Activated CD4-positive, CD25-positive, alpha-beta regulatory T cell treated with anti-CD3 and anti-CD28 coated beads, Interleukin-2, amount 50 U/mL, for 16 hours (primary cell): ENCODE measurements at regions not wholly inside any gene's neighbourhood (a gene's known extent, or its start where the extent isn't known, plus 50 kb on each side); places are given as distances from the start of the nearest gene placed in this dataset.

Source experiments
- DNase-seq: peaks from one replicate; pipeline ENCODE4 v3.0.0-alpha.2; 2020; ENCODE audit warnings: low read depth, low spot score

- DNase-seq = no peak
These were observed 149.1 kb downstream of the BMP4 start for GRCh38 chr14:53807542-53807941.

GRCh38 chr14:53807108-53807507 is 149.5 kb downstream of the BMP4 start:
- no peak for DNase-seq

GRCh38 chr14:53796734-53797133 is 159.9 kb downstream of the BMP4 start:
- DNase-seq = no peak

DNA sequence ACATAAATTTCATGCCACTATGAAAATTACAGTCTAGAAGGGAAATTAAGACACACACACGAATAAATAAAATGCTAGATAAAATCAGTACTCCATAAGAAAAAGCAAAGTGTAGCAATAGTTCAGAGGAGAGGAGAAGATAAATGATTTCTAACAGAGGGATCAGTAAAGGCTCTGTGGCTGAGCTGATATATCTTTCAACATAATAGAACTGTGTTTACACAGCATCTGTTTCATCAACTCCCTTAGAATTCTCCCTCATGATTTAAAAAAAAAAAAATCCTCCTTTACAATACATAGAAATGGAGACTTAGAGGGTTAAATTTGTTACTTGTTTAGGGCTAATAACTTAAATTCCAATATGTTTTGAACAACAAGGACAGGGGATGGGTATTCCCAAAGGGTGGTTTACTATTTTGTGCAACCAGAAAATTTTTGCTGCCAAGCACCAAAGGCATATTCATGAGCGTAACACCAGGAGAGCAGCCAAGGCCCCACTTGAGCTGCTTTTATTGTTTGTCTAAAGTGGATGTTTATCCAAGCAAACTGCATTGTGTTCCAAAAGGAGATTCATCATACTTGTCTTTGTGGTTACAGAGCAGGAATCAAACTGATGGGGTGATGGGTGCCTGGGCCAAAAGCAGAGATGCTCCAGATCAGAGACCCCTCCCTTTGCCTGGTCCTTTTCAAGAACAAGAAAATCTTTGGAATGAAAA is 162.7 kb downstream of the BMP4 start:
- no peak for DNase-seq

DNA sequence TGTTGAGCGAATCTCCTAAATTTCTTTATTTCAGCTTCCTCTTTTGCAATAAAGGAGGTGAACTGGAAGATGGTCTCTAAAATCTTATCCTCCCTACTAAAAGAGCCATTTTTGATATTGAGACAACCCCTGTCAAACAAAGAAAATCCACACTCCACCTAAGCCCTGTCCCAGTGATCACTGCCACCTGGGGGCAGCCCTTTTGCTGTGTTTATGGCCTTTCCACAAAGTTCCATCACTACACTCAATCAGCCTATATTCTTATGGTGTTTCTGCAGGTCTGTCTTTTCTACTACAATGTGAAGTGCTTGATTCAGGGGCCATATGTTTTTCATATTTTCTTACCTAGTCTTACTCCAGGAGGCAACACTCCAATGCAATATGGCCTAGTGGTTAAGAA is 163.7 kb downstream of the BMP4 start:
- DNase-seq = no peak

- no peak for DNase-seq
These were observed 165.7 kb downstream of the BMP4 start for GRCh38 chr14:53790731-53791500.

- DNase-seq = no peak
These were observed 168.1 kb downstream of the BMP4 start for GRCh38 chr14:53788566-53788965.

GRCh38 chr14:53786045-53786444 is 170.6 kb downstream of the BMP4 start:
- no peak for DNase-seq

GRCh38 chr14:53784688-53785087 is 171.9 kb downstream of the BMP4 start:
- no peak for DNase-seq

DNA sequence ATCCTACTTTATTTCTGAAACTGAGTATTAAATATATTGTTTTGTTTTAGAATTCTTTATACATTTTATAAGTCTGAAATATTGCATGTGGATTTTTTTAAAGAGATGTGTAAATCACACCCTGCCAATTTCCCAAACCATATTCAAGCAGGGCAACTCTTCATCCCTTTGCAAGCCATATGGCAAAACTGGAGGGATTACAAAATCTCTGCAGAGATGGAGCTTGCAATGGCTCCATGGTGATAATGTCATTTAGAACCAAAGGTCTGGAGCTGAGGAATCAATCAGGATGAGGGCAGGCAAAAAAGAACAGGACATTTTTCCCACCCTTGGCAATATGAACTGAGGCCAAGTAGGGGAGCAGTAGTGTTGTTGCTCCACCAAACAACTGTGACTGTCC is 173.4 kb downstream of the BMP4 start:
- DNase-seq = no peak

- DNase-seq = no peak
These were observed 176.5 kb downstream of the BMP4 start for GRCh38 chr14:53780051-53780555.

- no peak for DNase-seq
These were observed 177.3 kb downstream of the BMP4 start for GRCh38 chr14:53779301-53779700.

DNA sequence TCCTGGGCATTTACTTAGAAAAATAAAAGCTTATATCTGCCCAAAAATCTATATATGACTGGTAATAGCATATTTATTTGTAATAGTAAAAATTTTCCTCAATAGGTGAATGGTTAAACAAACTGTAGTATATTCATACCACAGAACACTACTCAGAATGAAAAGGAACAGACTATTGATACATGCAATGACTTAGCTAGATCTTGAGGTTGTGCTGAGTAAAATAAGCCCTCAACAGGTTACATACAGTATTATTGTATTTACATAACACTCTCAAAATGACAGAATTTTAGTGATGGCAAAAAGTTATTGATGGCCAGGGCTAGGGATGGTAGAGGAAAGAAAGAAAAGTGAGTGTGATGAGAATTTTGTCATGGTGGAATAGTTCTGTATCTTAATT is 178.4 kb downstream of the BMP4 start:
- no peak for DNase-seq

DNA sequence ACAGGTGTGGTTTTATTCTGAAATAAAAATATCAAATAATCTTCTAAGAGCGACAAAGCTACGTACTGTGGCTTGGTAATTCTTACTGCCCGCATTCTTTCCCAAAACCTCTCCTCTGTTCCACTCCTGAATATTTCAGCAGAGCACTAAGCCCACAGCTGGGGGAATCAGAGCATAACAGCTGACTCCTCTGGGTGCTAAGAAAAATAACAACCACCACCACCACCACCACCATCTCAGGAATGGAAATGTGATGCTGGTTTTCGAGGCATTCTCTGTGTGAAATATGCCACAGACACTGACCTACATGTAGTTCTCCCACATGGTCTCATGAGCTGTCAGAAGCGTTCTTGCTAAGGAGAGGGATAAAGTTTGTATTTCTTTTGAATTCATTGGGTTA is 183.7 kb downstream of the BMP4 start:
- DNase-seq = no peak

DNA sequence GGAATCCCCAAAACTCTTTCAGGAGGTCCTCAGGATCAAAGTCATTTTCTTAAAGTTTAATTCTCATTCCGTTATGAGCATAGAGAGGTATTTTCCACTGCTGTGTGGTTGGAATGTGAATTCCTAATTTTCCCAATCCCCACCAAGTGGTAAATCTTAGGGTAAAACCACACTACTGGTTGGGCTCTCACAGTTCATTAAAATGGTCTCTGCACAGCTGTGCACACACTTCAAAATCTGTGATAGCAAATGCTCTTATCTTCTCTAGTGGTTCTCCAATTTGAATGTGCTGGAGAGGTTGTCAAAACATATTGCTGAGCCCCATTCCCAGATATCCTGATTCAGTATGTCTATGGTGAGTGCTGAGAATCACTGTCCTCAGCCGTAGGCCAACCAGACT is 189.1 kb downstream of the BMP4 start:
- no peak for DNase-seq

GRCh38 chr14:53766601-53767000 is 190.0 kb downstream of the BMP4 start:
- no peak for DNase-seq

DNA sequence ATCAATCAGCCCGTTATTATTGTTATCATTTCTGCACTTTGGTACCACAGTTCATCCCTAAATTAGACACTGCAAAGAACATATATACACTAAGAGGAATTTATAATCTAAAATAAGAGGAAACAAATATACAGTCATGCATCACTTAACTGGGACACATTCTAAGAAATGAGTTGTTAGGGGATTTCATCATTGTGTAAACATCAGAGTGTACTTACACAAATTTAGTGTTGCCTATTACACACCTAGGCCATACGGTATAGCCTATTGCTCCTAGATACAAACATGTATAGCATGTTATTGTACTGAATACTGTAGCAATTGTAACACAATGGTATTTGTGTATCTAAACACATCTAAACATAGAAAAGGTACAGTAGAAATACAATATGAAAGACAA is 190.5 kb downstream of the BMP4 start:
- no peak for DNase-seq

GRCh38 chr14:53764846-53765245 is 191.8 kb downstream of the BMP4 start:
- DNase-seq = no peak

GRCh38 chr14:53758141-53758540 is 198.5 kb downstream of the BMP4 start:
- no peak for DNase-seq

- no peak for DNase-seq
These were observed 198.9 kb downstream of the BMP4 start for GRCh38 chr14:53757732-53758131.

DNA sequence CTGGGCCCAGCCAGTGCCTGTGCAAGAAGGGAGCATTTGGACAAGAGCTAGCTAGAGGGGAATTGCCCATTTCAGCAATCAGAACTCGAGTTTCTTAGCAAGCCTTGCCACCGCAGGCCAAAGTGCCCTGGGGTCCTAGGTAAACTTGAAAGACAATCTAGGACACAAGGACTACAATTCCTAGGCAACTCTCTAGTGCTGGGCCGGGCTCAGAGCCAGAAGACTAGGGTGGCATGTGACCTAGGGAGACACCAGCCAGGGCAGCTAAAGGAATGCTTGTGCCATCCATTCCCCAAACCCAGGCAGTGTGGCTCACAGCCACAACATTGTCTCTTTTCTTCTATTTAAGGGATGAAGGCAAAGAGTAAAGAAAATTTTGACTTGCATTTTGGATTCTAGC is 205.0 kb downstream of the BMP4 start:
- DNase-seq = no peak

- DNase-seq = no peak
These were observed 207.9 kb downstream of the BMP4 start for GRCh38 chr14:53748691-53749090.

GRCh38 chr14:53744857-53745256 is 211.8 kb downstream of the BMP4 start:
- DNase-seq = no peak
